ENCODE measurements at regions not wholly inside any gene's neighbourhood (a gene's known extent, or its start where the extent isn't known, plus 50 kb on each side); places are given as distances from the start of the nearest gene placed in this dataset.

DNA sequence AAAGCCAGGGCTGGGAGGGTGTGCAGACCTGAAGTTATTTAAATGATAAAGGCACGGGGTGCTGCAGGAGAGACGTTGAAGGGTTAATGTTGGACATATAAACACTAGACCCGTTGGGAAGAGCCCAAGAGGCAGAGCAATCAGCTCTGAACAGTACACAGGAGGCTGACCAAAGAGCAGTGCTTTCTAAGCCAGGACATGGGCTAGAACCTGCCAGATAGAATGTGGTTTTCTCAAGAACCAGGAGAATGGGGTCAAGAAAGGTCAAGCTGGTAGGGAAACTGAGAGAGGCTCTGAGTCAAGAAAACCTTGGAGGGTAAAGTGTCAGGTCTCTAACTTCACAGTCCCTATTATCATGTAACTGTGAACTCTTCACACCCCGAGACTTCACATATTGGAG, 143.2 kb upstream of the EEA1 start:
- TF ChIP-seq, protein P1, sequence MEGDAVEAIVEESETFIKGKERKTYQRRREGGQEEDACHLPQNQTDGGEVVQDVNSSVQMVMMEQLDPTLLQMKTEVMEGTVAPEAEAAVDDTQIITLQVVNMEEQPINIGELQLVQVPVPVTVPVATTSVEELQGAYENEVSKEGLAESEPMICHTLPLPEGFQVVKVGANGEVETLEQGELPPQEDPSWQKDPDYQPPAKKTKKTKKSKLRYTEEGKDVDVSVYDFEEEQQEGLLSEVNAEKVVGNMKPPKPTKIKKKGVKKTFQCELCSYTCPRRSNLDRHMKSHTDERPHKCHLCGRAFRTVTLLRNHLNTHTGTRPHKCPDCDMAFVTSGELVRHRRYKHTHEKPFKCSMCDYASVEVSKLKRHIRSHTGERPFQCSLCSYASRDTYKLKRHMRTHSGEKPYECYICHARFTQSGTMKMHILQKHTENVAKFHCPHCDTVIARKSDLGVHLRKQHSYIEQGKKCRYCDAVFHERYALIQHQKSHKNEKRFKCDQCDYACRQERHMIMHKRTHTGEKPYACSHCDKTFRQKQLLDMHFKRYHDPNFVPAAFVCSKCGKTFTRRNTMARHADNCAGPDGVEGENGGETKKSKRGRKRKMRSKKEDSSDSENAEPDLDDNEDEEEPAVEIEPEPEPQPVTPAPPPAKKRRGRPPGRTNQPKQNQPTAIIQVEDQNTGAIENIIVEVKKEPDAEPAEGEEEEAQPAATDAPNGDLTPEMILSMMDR (conservative IDR thresholded peaks at IDR 0.05; ENCODE audit: low read length), result no peak
- TF ChIP-seq EZH2phosphoT487 (IDR thresholded peaks at IDR 0.05; ENCODE audit: borderline replicate concordance, low read depth, low read length), result no peak

Data from OCI-LY7 (cell line).